Transverse colon (tissue), 4 donors: ENCODE measurements at regions not wholly inside any gene's neighbourhood (a gene's known extent, or its start where the extent isn't known, plus 50 kb on each side); places are given as distances from the start of the nearest gene placed in this dataset.

Experiments used
- EP300 ChIP-seq: sonication (generic); formaldehyde crosslinking; IDR thresholded peaks from one replicate; pipeline ENCODE4 v1.6.1; 2017; ENCODE audit warnings: antibody characterized with exemption, low read depth
- POLR2AphosphoS5 ChIP-seq, 3 donors: sonication (generic); formaldehyde crosslinking; IDR thresholded peaks; one replicate each; pipeline ENCODE4 v1.6.1; 2016; ENCODE audit warnings: antibody characterized with exemption in 3 of 3
- TF ChIP-seq, protein P1 (sequence below), 5 experiments: fragments of 200-600 bp in 3 of 5; fragments of 450-650 bp in 2 of 5; sonication (generic) in 3 of 5; IDR thresholded peaks; 1 replicate in 2 of 5; 2 replicates in 3 of 5; pipeline ENCODE4 v1.5.1; 2016 to 2017; ENCODE audit warnings: antibody characterized with exemption in 5 of 5, inconsistent platforms in 3 of 5, mild to moderate bottlenecking in 2 of 5, moderate library complexity in 1 of 5

DNA sequence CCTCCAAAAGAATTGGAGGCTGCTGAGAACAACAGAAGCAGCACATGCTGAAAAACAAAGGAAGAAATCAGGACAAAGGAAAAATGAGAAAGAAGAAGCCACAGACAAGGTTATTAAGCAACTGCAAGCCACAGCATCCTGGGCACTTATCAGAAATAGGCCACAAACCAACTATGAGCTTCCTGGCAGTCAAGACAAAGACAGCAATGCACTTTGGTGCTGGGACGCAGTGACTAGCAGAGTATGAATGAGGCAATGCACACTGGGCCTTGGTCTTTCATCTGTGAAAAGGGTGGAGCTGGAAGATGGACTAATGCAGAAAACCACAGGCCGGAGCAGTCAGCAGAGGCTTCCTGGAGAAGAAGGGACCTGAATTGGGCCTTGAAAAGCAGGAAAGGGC is 56.0 kb upstream of the LINGO1 start:
- TF ChIP-seq, protein P1, sequence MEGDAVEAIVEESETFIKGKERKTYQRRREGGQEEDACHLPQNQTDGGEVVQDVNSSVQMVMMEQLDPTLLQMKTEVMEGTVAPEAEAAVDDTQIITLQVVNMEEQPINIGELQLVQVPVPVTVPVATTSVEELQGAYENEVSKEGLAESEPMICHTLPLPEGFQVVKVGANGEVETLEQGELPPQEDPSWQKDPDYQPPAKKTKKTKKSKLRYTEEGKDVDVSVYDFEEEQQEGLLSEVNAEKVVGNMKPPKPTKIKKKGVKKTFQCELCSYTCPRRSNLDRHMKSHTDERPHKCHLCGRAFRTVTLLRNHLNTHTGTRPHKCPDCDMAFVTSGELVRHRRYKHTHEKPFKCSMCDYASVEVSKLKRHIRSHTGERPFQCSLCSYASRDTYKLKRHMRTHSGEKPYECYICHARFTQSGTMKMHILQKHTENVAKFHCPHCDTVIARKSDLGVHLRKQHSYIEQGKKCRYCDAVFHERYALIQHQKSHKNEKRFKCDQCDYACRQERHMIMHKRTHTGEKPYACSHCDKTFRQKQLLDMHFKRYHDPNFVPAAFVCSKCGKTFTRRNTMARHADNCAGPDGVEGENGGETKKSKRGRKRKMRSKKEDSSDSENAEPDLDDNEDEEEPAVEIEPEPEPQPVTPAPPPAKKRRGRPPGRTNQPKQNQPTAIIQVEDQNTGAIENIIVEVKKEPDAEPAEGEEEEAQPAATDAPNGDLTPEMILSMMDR (IDR thresholded peaks at IDR 0.05) = no peak
- TF ChIP-seq POLR2AphosphoS5 (IDR thresholded peaks at IDR 0.05) = no peak
- no peak for TF ChIP-seq EP300
